Ramos (cell line): ENCODE measurements at regions not wholly inside any gene's neighbourhood (a gene's known extent, or its start where the extent isn't known, plus 50 kb on each side); places are given as distances from the start of the nearest gene placed in this dataset.
"Not testable (repeated sequence)": the region's sequence is repeated elsewhere in the genome, so short reads cannot be mapped to it uniquely, and the experiment has no call there.

Experiments
- in situ Hi-C: fragments of 300-500 bp; cut with MboI; formaldehyde crosslinking; loops from one replicate; pipeline ENCODE4 v1.14.3; 2022; ENCODE audit warnings: low sequenced_read_pairs; ENCODE audit not compliant: unreplicated experiment

DNA sequence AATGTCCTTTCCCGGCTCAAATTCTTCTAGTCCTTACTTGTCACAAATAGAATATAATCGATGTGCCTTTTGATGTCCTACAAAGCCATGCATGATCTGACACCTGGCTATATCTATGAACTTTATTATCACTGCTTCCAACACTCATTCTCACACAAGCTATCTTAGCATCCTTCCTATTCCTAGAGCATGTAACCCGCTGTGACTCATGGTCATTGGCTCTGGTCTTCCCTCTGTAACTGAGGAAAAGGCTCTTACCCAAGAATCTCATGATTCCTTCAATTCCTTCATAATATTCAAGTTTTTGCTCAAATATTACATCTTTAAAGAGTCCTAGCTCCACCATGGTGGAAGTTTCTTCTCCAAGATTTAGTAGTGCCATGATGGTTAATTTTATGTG is 480.0 kb upstream of the PAPPA start:
- in situ Hi-C loops = no loop called here

DNA sequence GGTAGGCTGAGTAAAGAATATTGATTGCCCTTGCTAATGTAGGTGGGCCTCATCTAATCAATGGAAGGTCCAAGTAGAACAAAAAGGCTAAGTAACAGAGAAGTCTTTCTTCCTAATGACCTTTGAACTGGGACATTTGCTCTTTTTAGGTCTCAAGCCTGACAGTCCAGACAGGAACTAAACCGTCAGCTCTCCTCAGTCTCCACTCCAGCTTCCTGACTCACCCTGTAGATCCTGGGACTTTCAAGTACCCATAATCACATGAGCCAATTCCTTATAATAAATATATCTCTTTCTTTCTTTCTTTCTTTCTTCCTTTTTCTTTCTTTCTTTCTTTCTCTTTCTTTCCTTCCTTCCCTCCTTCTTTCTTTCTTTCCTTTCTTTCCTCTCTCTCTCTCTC is 479.5 kb upstream of the PAPPA start:
- in situ Hi-C loops = no loop called here

DNA sequence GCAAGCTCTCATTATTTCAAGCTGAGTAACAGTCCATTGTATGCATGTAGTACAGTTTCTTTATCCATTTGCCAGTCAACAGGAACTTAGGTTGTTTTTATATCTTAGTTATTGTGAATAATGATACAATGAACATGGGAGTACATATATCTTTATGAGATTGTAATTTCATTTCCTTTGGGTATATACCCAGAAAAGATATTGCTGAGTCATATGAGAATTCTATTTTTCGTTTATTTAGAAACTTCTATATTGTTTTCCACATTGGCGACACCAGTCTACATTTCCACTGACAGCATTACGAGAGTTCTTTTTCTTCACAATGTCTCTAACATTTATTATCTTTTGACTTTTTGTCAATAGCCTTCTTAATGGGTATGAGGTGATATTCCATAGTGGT is 477.8 kb upstream of the PAPPA start:
- in situ Hi-C loops = no loop called here

DNA sequence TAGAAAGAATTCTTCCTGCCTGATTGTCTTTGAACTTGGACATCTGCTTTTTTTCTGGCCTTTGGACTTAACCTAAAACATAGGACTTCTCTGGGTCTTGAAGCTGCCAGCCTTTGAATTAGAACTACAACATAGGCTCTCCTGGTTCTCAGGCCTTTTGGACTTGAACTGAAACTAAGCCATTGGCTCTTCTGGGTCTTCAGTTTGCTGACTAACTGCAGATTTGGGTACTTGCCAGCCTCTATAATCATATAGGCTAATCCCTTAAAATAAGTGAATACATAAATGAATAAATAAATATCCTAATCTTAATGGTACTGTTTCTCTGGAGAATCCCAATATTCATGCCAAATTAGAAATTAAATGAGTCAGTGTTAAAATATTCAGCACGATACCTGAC is 473.4 kb upstream of the PAPPA start:
- in situ Hi-C loops = no loop called here

DNA sequence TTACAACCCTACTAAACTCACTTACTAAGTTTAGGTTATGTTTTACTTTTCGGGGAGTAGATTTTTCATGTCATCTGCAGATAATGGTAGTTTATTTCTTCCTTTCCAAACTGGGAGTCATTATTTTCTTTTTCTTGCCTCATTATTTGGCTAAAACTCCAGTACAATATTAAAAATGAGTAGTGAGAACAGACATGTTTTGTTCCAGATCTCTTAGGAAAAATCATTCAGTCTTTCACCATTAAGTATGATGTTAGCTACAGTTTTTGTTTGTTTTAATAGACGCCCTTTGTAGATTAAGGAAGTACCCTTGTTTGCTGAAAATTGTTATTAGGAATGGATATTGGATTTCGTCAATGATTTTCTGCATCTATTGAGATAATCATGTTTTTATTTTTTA is 472.0 kb upstream of the PAPPA start:
- in situ Hi-C loops = no loop called here

DNA sequence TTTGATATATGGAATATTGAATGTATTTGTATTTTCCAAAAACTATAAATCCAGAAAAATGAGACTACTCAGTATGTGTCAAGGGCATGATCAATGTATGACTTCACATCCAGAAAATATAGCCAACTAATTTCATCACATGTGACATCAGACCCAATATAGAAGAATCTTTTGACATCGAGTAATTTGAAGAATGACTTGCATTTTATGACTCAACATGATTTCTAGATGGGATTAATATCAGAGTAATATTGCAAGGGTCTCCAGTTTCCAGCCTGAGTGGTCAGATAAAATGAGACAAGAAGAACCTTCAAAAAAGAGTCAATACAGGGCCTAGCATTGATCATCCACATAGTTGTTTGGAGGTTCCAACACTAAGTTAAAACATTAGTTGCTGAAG is 467.5 kb upstream of the PAPPA start:
- in situ Hi-C loops = no loop called here

DNA sequence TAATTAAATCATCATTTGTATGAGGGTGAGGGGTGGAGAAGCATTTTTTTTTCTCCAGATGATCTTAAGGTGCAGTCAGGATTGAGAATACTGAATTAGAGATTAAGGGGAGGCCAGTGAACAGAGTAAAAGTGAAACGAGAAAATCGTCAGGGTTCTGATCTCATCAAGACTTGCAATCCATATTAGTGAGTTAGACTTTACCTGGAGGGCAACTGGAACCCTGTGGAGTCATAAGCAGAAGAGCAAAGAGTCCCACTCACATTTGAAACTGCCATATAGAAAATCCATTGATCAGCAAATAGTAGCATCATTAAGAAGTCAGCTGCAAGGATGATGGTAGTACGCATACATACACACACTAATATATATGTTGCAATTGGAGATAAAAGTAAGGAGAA is 466.2 kb upstream of the PAPPA start:
- in situ Hi-C loops = no loop called here

DNA sequence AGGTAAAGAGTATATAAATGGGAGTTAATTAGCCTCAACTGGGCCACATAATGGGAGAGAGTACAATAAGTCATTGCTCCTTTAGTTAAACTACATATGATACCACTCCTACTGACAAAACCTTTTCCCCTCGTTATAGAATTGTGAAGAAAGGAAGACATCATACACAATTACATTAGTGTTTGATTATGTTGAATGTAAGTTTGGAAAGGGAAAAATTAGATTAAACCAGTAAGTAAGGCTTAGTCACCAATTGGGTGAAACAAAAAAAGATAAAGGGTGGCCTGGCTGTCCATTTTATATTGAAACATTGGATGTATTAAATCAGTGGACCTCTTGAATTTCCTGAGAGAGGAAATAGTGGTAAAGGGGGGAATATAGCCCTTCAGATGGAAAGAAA is 464.3 kb upstream of the PAPPA start:
- in situ Hi-C loops = no loop called here

DNA sequence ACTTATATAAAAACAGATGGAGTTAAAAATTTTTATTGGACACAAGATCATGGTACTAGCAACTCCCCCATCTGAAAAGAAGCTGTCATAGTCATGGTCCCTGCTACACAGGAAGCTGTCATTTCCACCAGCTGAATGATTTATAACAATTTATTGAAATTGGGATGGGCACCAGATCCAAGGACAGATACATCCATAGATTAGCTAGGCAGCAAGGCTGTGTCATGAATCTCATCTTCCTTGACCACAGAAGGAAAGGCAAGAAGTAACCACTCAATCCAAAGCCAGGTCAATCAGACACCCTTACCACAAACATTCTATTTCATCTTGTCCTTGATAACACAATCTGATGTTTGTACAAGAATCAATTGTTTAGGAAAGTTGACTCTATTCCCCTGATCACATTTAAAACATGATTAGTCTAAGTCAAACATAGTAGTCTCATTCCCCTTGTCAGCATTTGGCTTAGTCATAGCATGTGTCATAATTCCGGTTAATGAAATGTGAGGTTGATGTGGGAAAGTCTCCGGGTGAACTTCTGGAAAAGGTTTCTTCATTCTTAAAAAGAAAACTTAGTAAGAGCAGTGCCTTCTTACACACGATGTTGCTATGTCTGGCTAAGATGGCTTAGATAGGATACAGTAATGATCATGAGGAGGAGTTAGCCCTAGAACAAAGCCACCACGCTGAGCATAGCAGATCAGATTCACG is 462.6 kb upstream of the PAPPA start:
- in situ Hi-C loops = no loop called here

DNA sequence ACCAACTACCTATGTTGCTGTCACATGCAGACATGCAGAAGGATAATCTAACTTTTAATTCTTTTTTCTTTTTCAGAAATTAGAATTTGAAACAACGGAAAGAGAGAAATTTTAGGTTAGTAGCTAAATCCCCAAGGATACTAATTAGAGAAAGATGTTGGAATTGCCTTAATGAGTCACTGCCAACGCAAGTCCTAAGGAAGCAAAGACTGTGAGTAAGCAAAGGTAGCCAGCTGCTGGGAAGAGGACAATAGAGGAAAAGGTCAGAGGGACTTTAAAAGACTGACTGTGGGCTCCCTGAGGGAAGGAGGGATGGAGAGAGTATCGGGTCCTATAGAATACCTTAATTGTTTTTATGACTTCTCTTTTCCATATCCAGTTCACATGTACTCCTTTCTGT is 461.9 kb upstream of the PAPPA start:
- in situ Hi-C loops = no loop called here

DNA sequence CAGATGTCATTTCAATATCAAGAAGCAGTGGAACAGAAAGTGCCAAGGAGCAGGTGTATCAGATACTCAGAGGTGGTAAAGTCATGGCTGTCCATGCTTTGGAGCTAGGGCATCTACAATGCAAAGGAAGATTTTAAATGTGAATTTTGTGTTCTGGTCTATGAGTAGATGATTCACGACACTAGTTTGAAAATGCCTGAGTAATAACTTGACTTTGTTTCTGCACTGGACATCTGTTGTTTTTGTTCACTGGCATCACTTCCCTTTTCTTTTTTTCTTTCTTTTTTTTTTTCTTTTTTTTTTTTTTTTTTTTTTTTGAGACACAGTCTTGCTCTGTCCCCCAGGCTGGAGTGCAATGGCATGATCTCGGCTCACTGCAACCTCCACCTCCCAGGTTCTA is 460.7 kb upstream of the PAPPA start:
- in situ Hi-C loops = not testable (repeated sequence)

DNA sequence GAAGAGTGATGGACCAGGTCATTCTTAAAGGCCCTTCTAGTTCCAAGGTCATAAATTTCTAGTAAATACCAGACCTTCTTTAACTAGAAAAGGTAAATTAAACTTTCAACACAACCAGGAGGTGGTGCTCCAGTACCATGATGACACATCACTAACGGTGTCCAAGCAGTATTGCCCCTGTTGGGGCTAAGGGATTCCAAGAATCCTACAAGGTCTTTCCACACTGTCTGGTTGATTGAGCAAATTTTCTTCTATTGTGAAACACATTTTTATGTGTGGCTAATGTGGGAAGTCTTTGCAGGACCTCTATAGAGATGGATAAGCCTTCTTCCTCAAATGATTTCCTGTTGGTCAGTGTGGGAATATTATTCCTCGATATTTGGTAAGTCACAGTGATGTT is 459.6 kb upstream of the PAPPA start:
- in situ Hi-C loops = no loop called here

DNA sequence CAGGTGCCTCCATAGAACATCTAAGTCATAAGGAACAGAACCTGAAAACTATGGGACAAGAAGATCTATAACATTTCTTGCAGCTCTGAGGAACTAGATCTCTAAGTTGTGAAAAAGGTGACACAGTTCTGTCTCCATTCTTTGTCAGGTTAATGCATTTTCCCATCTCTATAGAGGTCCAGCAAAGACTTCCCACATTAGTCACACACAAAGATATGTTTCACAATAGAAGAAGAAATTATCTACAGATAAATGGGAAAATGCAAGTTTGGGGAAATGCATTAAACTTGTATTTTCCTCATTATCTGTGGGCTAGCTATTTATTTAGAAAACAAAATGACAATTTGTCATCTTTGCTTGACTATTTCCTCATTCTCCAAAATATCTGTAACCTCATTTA is 458.6 kb upstream of the PAPPA start:
- in situ Hi-C loops = no loop called here

DNA sequence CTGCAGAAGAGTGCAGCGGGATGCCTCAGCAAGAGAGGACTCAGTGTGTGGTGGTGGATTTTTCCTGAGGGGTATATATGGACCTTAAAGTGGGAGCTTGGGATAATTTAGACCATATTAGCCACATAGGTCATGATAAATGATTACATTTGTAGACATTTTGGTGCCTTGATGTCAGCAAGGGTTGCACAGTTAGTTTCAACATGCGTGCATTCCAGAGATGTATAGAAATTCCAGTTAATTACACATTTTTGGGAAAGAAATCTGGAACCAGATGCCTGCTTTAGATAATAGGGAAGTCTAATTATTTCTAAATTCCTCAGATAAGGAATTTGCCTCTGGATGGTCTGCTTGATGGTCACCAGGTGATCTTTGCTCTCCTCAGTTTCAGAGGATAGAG is 440.6 kb upstream of the PAPPA start:
- in situ Hi-C loops = no loop called here

DNA sequence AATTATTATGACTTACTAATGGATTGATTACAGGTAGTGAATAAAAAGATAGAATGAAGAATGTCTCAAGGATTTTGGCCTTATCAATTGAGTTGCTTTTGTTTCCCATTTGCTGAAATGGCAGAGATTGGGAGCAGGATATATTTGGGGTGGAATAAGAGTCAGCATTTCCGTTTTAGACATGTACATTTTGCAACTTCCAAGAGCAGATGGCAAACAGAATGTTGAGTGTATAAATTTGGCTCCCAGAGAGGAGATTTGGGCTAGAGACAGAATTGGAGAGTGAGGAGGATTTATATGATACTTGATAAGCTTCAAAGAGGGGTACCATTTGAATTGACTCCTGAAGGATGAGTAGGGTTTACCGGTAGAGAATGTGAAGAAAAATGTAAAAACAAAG is 437.9 kb upstream of the PAPPA start:
- in situ Hi-C loops = no loop called here

DNA sequence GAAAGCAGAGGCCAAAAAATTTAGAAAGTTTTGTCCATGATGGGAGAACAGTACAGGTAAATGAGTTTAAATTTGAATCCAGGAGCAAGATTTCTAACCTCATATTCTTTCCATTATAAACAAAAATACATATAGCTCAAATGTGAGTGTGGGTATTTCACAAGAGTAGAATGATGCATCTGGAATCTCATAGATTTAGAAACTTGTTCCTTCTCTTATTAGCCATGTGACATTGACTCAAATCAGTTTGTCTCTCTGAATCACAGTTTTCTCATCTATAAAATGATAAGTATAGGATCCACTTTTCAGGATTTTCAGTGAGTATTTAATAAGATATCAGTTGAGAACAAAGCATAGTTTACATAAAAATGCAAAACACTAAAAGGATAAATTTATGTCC is 436.3 kb upstream of the PAPPA start:
- in situ Hi-C loops = no loop called here

DNA sequence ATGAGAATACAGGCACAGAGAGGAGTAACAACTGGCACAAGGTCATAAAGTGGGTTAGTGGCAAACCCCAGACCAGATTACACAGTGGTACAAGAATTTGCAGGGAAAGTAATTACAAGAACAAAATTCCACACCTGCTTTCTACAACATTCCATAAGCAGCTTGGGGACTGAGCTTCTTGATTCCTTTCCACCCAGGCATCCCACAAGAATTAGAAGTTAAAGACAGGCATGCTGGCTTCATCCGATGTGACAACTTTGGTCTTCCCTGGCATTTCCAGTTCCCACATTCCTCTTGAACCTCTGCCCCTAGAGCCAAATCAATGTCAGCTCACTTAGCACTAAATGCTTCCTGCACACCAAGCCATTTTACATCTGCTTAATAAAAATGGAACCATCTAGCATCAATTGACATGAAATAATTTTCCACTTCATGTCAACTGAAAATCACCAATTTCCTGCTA is 435.8 kb upstream of the PAPPA start:
- in situ Hi-C loops = no loop called here

DNA sequence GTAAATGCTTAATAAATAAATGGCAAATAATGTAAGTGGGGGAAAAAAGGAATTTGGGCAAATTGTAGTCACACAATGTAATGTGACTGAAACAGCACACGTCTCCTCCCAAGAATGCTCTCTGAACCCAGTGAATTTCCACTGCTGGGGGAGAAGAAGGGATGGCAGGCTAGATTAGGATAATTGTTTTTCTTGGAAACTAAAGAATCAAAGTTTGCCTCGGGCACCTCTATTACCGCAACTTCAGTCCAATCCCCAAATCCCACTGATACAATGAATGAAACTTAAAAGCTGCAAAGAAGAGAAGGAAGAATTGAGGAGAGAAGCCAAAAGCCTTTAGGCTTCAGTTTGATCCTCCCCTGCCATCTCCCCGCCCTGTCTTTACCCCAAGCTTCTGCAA is 423.2 kb upstream of the PAPPA start:
- in situ Hi-C loops = no loop called here

DNA sequence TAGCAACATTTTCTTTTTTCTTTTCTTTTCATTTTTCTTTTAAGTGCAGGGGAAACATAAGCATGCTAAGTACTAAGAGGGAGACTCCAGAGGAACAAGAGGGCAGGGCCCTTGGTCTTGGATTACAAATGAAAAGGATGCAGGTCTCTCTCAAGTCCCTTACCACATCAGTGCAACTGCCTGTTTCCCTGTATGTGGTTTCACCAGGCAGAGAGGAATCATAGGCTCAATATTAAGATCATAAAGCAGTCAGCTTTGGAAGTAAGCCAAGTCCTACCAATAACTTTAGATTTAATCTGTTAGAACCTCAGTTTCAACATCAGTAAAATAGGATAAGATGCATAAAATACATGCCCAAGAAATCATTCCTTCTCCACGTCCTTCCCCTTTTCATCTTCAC is 422.7 kb upstream of the PAPPA start:
- in situ Hi-C loops = no loop called here

DNA sequence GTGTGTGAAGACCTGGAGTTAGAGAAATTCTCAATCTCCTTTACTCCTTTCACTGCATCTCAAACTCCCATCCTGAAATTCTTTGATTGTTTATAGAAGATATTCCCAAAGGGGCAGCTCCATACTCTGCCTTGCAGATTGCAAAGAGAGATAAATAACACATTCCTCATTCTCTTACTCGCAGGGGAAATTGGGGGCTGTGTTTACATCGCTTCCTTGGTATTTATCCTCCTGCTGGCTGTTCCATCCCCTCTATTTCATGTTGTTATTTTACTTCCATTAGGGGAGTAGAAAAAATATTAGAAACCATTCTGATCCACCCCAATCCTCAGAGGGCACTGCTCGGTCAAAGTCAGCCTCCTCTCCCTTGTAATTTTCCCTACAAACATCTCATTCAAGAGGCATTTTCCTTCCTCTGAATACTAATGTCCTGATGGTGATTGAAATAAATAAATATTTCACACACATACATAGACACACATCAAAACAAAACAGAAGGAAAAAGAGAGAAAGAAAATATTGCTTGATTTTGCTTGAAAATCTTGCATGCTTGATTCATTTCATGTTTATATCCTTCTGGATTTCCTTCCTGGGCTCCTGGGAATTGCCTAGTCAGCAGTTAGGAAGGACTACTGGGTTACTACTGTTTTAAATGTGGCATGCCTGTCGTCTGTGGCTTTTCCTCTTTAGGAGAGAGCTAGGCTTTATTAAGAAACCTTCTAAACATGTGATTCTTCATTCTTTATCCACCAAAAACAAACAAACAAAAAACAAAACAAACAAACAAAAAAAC is 420.1 kb upstream of the PAPPA start:
- in situ Hi-C loops = no loop called here

DNA sequence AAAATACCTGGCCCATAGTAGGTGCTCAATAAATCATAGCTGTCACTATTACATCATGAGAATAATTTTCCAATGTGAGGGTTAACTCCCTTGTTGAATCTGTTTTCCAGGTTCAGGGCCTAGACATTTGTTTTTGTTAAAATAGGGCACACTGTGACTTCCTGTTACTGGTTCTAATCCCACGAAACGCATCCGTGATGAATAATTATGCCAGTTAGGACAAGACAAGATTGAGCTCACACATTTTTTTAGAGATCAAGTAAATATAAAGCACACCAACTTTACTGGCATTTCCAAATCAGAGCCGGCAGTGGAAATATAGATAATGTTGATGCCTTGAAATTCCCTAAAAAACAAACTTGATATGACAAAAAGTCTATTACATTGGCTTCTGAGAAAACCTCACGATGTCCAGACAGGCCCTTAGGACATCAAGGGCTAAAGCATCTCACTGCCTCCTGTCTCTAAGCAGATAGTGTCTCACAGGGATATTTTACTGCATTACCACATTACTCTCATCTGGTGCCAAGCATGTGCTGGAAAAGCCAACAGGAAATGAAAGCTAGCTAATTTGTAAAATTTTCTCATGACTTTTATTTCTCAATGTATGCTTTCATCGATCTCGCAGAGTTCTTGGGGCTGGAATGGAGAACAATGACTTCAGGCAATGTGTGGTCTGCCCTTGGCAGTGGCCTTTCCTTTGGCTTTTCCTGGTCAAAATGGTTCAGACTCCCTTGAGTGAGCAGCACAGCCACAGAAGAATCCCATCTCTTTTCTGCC is 414.3 kb upstream of the PAPPA start:
- in situ Hi-C loops = no loop called here
